ENCODE measurements at regions not wholly inside any gene's neighbourhood (a gene's known extent, or its start where the extent isn't known, plus 50 kb on each side); places are given as distances from the start of the nearest gene placed in this dataset.
A peak's percentile ranks its signal among the peaks of the same experiment; 100 is the strongest.

GRCh38 chr14:86942936-86943335 is 1050.0 kb downstream of the GALC start:
- no peak for DNase-seq (ENCODE audit: low read depth)
- no peak for TF ChIP-seq CTCF (conservative IDR thresholded peaks at IDR 0.05; ENCODE audit: low read depth, low read length)

GRCh38 chr14:86940106-86940505 is 1052.9 kb downstream of the GALC start:
- no peak for TF ChIP-seq CTCF (conservative IDR thresholded peaks at IDR 0.05; ENCODE audit: low read depth, low read length)
- DNase-seq (ENCODE audit: low read depth) = no peak
- no peak overlapping the region for H3K4me3 ChIP-seq (ENCODE audit: low read length)

More at GRCh38 chr14:86942936-86943335, 1050.0 kb downstream of the GALC start:
- H3K4me3 ChIP-seq (ENCODE audit: low read length) = no peak overlapping the region

GRCh38 chr14:86938320-86938719 is 1054.7 kb downstream of the GALC start:
- no peak overlapping the region for H3K4me3 ChIP-seq (ENCODE audit: low read length)
- no peak for TF ChIP-seq CTCF (conservative IDR thresholded peaks at IDR 0.05; ENCODE audit: low read depth, low read length)
- no peak for DNase-seq (ENCODE audit: low read depth)

GRCh38 chr14:86936556-86936955 is 1056.4 kb downstream of the GALC start:
- TF ChIP-seq CTCF (conservative IDR thresholded peaks at IDR 0.05; ENCODE audit: low read depth, low read length) = no peak

GRCh38 chr14:86935241-86935885 is 1057.6 kb downstream of the GALC start:
- peak; percentile 15 for DNase-seq (ENCODE audit: low read depth)
- no peak for TF ChIP-seq CTCF (conservative IDR thresholded peaks at IDR 0.05; ENCODE audit: low read depth, low read length)
- H3K4me3 ChIP-seq (ENCODE audit: low read length) = no peak overlapping the region

More at GRCh38 chr14:86936556-86936955, 1056.4 kb downstream of the GALC start:
- no peak for DNase-seq (ENCODE audit: low read depth)
- H3K4me3 ChIP-seq (ENCODE audit: low read length) = no peak overlapping the region

GRCh38 chr14:86933958-86934595 is 1058.9 kb downstream of the GALC start:
- no peak for DNase-seq (ENCODE audit: low read depth)
- no peak for TF ChIP-seq CTCF (conservative IDR thresholded peaks at IDR 0.05; ENCODE audit: low read depth, low read length)
- H3K4me3 ChIP-seq (ENCODE audit: low read length) = no peak overlapping the region

GRCh38 chr14:86933460-86933859 is 1059.5 kb downstream of the GALC start:
- H3K4me3 ChIP-seq (ENCODE audit: low read length) = no peak overlapping the region
- no peak for TF ChIP-seq CTCF (conservative IDR thresholded peaks at IDR 0.05; ENCODE audit: low read depth, low read length)
- no peak for DNase-seq (ENCODE audit: low read depth)
